Ishikawa (cell line): ENCODE measurements at regions not wholly inside any gene's neighbourhood (a gene's known extent, or its start where the extent isn't known, plus 50 kb on each side); places are given as distances from the start of the nearest gene placed in this dataset.

Experiments used
- CREB1 ChIP-seq: IDR thresholded peaks from 2 replicates; pipeline ENCODE4 v1.6.1; 2012; ENCODE audit warnings: low read depth
- EP300 ChIP-seq: IDR thresholded peaks from 2 replicates; pipeline ENCODE4 v1.6.1; 2012; ENCODE audit warnings: borderline replicate concordance
- NFIC ChIP-seq: IDR thresholded peaks from 2 replicates; pipeline ENCODE4 v1.6.1; 2012
- RAD21 ChIP-seq: IDR thresholded peaks from 2 replicates; pipeline ENCODE4 v1.6.1; 2012; ENCODE audit warnings: low read depth
- YY1 ChIP-seq: IDR thresholded peaks from 2 replicates; pipeline ENCODE4 v1.6.1; 2012; ENCODE audit warnings: low read depth

DNA sequence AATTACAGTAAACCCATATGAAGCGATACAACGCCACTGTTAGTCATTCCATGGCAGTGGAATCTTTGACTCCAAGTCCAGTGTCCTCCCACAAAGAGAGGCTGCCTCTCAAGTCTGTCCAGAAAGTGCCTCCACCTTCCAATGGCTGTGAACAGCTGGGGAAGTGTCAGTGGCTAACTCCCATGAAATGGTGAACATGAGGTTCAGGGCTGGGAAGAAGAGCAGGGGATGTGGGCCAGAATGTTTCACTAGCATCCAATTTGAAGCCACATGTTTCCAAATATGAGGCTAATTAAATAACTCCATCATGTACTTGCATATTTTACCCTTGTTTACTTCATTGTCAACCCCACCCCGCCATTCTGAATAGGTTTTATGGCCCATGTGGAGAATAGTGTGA lies 53.1 kb upstream of the CHST15 start:
- TF ChIP-seq EP300 (no peak), YY1 (no peak), NFIC (no peak), RAD21 (no peak), CREB1 (no peak)
